NCI-H460 (cell line): ENCODE measurements at regions not wholly inside any gene's neighbourhood (a gene's known extent, or its start where the extent isn't known, plus 50 kb on each side); places are given as distances from the start of the nearest gene placed in this dataset.

ENCODE experiments used
- DNase-seq: peaks from one replicate; pipeline ENCODE4 v3.0.0-alpha.2; 2016; ENCODE audit warnings: low read depth; ENCODE audit errors: extremely low read depth

- no peak for DNase-seq
Observed at GRCh38 chr2:184468826-184469225, 129.5 kb upstream of the ZNF804A start.

GRCh38 chr2:184472481-184472880 is 125.8 kb upstream of the ZNF804A start:
- no peak for DNase-seq

- DNase-seq, result no peak
Observed at GRCh38 chr2:184481865-184482264, 116.5 kb upstream of the ZNF804A start.

GRCh38 chr2:184498936-184499335 is 99.4 kb upstream of the ZNF804A start:
- no peak for DNase-seq

GRCh38 chr2:184504252-184504651 is 94.1 kb upstream of the ZNF804A start:
- no peak for DNase-seq

GRCh38 chr2:184507254-184507653 is 91.1 kb upstream of the ZNF804A start:
- DNase-seq, result no peak

- no peak for DNase-seq
Observed at GRCh38 chr2:184517402-184517801, 80.9 kb upstream of the ZNF804A start.

GRCh38 chr2:184520441-184520840 is 77.9 kb upstream of the ZNF804A start:
- DNase-seq, result no peak

- no peak for DNase-seq
Observed at GRCh38 chr2:184523732-184524131, 74.6 kb upstream of the ZNF804A start.

- no peak for DNase-seq
Observed at GRCh38 chr2:184524551-184525382, 73.6 kb upstream of the ZNF804A start.

- no peak for DNase-seq
Observed at GRCh38 chr2:184527058-184527457, 71.3 kb upstream of the ZNF804A start.

- DNase-seq, result no peak
Observed at GRCh38 chr2:184528119-184528518, 70.2 kb upstream of the ZNF804A start.

- no peak for DNase-seq
Observed at GRCh38 chr2:184530239-184530638, 68.1 kb upstream of the ZNF804A start.

- DNase-seq, result no peak
Observed at GRCh38 chr2:184530959-184531358, 67.4 kb upstream of the ZNF804A start.

GRCh38 chr2:184532551-184532950 is 65.8 kb upstream of the ZNF804A start:
- no peak for DNase-seq

- no peak for DNase-seq
Observed at GRCh38 chr2:184534986-184535385, 63.3 kb upstream of the ZNF804A start.

GRCh38 chr2:184540246-184540789 is 58.0 kb upstream of the ZNF804A start:
- no peak for DNase-seq

- no peak for DNase-seq
Observed at GRCh38 chr2:184541591-184541990, 56.7 kb upstream of the ZNF804A start.

- no peak for DNase-seq
Observed at GRCh38 chr2:184543832-184544231, 54.5 kb upstream of the ZNF804A start.
